ENCODE measurements at regions not wholly inside any gene's neighbourhood (a gene's known extent, or its start where the extent isn't known, plus 50 kb on each side); places are given as distances from the start of the nearest gene placed in this dataset.

DNA sequence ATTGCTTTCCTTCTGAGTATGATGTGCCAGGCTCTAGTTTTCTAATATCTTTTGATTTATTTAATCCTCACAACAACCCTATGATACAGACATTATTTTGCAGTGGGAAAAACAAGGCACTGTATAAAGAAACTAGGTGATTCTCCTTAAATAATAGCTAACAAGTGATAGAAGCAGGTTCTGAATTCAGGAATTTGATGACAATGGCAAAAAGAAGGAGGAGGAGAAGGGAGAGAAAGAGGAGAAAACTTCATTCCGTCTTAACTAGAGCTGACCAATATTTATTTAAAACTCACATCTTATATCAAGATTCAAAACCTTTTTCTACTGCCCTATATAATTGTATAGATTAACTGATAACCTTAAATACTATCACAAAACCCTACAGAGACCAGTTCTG is 1477.1 kb upstream of the PCDH7 start:
- DNase-seq (ENCODE audit: extremely low read depth, insufficient read length): no peak
- Histone ChIP-seq H3K36me3 (ENCODE audit: control insufficient read depth, insufficient read depth, low read length) (no peaks in the 10 kb centered on the region), H3K27me3 (replicated peaks; ENCODE audit: control insufficient read depth, insufficient read depth, low read length) (no peaks in the 10 kb centered on the region), H3K4me3 (replicated peaks; ENCODE audit: low read depth, low read length) (no peak overlapping the region)
- TF ChIP-seq, protein P1, sequence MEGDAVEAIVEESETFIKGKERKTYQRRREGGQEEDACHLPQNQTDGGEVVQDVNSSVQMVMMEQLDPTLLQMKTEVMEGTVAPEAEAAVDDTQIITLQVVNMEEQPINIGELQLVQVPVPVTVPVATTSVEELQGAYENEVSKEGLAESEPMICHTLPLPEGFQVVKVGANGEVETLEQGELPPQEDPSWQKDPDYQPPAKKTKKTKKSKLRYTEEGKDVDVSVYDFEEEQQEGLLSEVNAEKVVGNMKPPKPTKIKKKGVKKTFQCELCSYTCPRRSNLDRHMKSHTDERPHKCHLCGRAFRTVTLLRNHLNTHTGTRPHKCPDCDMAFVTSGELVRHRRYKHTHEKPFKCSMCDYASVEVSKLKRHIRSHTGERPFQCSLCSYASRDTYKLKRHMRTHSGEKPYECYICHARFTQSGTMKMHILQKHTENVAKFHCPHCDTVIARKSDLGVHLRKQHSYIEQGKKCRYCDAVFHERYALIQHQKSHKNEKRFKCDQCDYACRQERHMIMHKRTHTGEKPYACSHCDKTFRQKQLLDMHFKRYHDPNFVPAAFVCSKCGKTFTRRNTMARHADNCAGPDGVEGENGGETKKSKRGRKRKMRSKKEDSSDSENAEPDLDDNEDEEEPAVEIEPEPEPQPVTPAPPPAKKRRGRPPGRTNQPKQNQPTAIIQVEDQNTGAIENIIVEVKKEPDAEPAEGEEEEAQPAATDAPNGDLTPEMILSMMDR (IDR thresholded peaks at IDR 0.05; ENCODE audit: insufficient read depth, low read length, poor library complexity, severe bottlenecking): no peak

DNA sequence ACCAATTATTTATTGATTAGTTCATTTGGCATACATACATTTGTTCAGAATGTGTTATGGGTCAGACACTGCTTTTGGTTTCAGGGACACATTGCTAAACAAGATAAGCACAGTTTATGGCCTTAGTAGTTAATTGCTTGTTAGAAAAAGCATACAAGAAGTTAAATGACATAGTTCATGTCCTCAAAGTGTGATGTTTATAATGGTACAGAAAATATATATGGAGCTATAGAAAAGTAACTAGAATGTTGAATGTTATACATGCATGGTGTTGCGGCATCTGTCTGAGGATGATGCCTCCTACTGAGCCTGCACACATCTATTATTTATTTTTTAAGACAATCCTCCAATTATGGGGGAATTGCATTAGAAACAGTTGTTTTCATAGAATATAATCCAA is 1476.3 kb upstream of the PCDH7 start:
- Histone ChIP-seq H3K4me3 (replicated peaks; ENCODE audit: low read depth, low read length) (no peak overlapping the region), H3K36me3 (ENCODE audit: control insufficient read depth, insufficient read depth, low read length) (no peaks in the 10 kb centered on the region), H3K27me3 (replicated peaks; ENCODE audit: control insufficient read depth, insufficient read depth, low read length) (no peaks in the 10 kb centered on the region)
- TF ChIP-seq, protein P1 (IDR thresholded peaks at IDR 0.05; ENCODE audit: insufficient read depth, low read length, poor library complexity, severe bottlenecking): no peak
- DNase-seq (ENCODE audit: extremely low read depth, insufficient read length): no peak

DNA sequence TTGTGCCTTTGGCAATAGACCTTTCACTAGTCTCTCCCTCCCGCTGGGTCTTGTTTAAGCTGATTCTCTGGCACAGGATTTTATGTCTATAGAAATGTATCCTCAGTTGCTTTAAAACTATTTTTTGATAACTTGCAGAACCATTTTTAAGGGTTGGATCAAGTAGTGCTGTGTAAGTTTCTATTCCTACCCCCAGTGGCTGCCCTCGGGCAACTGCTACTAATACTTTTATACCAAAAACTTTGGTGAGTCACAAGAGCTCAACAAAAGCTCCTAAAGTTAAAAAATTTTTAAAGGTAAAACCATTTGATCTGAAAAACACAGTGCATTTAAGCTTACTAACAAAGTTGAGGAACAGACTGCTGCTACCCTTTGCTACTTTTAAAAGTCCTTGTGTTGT is 1460.6 kb upstream of the PCDH7 start:
- no peak for DNase-seq (ENCODE audit: extremely low read depth, insufficient read length)
- TF ChIP-seq, protein P1 (IDR thresholded peaks at IDR 0.05; ENCODE audit: insufficient read depth, low read length, poor library complexity, severe bottlenecking): no peak
- H3K36me3 ChIP-seq (ENCODE audit: control insufficient read depth, insufficient read depth, low read length): no peaks in the 10 kb centered on the region
- no peak overlapping the region for H3K4me3 ChIP-seq (replicated peaks; ENCODE audit: low read depth, low read length)
- H3K27me3 ChIP-seq (replicated peaks; ENCODE audit: control insufficient read depth, insufficient read depth, low read length): no peaks in the 10 kb centered on the region

DNA sequence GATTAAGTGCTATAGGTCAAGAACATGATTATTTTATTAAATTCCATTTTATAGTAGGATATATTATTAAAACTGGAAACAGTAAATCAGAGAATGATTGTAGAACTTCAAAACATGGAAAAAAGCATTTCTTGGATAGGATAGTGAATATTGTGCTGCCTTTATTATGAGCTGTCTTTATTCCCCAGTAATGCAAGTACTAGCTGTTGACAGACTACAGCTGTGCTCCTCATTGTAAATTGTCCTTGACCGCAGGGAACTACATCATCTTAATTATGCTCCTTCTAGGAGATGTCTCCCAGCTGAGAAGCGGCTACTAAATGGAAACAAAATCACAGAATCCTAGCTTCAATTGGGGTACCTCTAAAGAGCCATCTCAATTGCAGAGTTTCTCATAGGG is 1457.2 kb upstream of the PCDH7 start:
- no peak overlapping the region for H3K4me3 ChIP-seq (replicated peaks; ENCODE audit: low read depth, low read length)
- no peaks in the 10 kb centered on the region for H3K36me3 ChIP-seq (ENCODE audit: control insufficient read depth, insufficient read depth, low read length)
- DNase-seq (ENCODE audit: extremely low read depth, insufficient read length): no peak
- H3K27me3 ChIP-seq (replicated peaks; ENCODE audit: control insufficient read depth, insufficient read depth, low read length): no peaks in the 10 kb centered on the region
- TF ChIP-seq, protein P1 (IDR thresholded peaks at IDR 0.05; ENCODE audit: insufficient read depth, low read length, poor library complexity, severe bottlenecking): no peak

DNA sequence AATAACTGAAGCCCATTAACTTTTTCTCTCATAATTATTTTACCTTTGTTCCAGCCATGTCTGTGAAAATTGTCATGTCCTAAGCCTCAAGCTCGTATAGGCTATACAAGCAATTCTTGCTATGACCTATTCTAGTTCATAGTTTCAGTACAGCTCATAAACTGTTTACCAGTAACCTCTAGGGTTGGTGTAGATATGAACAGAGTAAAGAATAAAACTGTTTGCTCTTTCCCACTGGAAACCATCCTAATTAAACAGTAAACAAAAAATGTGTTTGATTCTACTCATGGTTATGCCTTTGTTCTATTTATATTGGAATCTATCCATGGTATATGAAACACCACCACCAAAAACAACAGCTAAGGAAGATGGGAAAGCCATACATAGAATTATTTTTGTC is 1444.0 kb upstream of the PCDH7 start:
- Histone ChIP-seq H3K27me3 (replicated peaks; ENCODE audit: control insufficient read depth, insufficient read depth, low read length) (no peaks in the 10 kb centered on the region), H3K36me3 (ENCODE audit: control insufficient read depth, insufficient read depth, low read length) (no peaks in the 10 kb centered on the region), H3K4me3 (replicated peaks; ENCODE audit: low read depth, low read length) (no peak overlapping the region)
- TF ChIP-seq, protein P1 (IDR thresholded peaks at IDR 0.05; ENCODE audit: insufficient read depth, low read length, poor library complexity, severe bottlenecking): no peak
- no peak for DNase-seq (ENCODE audit: extremely low read depth, insufficient read length)

DNA sequence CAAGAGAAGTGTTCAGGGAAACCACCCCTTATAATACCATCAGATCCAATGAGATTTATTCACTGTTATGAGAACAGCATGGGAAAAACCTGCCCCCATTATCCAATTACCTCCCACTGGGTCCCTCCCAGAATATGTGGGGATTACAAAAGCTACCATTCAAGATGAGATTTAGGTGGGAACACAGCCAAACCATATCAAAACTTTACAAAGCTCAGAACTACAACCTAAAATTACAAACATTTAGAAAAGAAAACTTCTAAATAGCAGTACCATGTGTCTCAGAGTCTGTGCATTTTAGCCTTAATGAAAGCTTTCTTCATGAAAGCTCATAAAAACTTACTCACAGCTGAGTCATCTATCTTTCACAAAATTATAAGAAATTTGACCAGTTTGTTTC is 1442.8 kb upstream of the PCDH7 start:
- TF ChIP-seq, protein P1 (IDR thresholded peaks at IDR 0.05; ENCODE audit: insufficient read depth, low read length, poor library complexity, severe bottlenecking): no peak
- no peak for DNase-seq (ENCODE audit: extremely low read depth, insufficient read length)
- Histone ChIP-seq H3K4me3 (replicated peaks; ENCODE audit: low read depth, low read length) (no peak overlapping the region), H3K27me3 (replicated peaks; ENCODE audit: control insufficient read depth, insufficient read depth, low read length) (no peaks in the 10 kb centered on the region), H3K36me3 (ENCODE audit: control insufficient read depth, insufficient read depth, low read length) (no peaks in the 10 kb centered on the region)
